NCI-H146 treated with DMSO at 0.1 percent for 48 hours (cell line): ENCODE measurements at regions not wholly inside any gene's neighbourhood (a gene's known extent, or its start where the extent isn't known, plus 50 kb on each side); places are given as distances from the start of the nearest gene placed in this dataset.

Experiments used
- DNase-seq: peaks from one replicate; lab custom pipeline; 2025; ENCODE audit not compliant: unreplicated experiment; lab: John Stamatoyannopoulos, UW

GRCh38 chr9:106727969-106728368 is 135.0 kb upstream of the ZNF462 start:
- no peak for DNase-seq

- no peak for DNase-seq
Measured at GRCh38 chr9:106728860-106729259, 134.1 kb upstream of the ZNF462 start.

GRCh38 chr9:106731910-106732309 is 131.1 kb upstream of the ZNF462 start:
- no peak for DNase-seq

GRCh38 chr9:106733828-106734380 is 129.1 kb upstream of the ZNF462 start:
- DNase-seq, result no peak

- DNase-seq, result no peak
Measured at GRCh38 chr9:106737516-106737915, 125.5 kb upstream of the ZNF462 start.

GRCh38 chr9:106738109-106738508 is 124.9 kb upstream of the ZNF462 start:
- DNase-seq, result no peak

- no peak for DNase-seq
Measured at GRCh38 chr9:106745457-106745856, 117.5 kb upstream of the ZNF462 start.

- no peak for DNase-seq
Measured at GRCh38 chr9:106745876-106746275, 117.1 kb upstream of the ZNF462 start.

GRCh38 chr9:106751681-106752080 is 111.3 kb upstream of the ZNF462 start:
- no peak for DNase-seq

- no peak for DNase-seq
Measured at GRCh38 chr9:106752581-106752980, 110.4 kb upstream of the ZNF462 start.

- DNase-seq, result no peak
Measured at GRCh38 chr9:106753155-106753671, 109.8 kb upstream of the ZNF462 start.

GRCh38 chr9:106755736-106756135 is 107.2 kb upstream of the ZNF462 start:
- no peak for DNase-seq

GRCh38 chr9:106757514-106757913 is 105.5 kb upstream of the ZNF462 start:
- no peak for DNase-seq

- no peak for DNase-seq
Measured at GRCh38 chr9:106758911-106759310, 104.1 kb upstream of the ZNF462 start.

- no peak for DNase-seq
Measured at GRCh38 chr9:106761493-106761892, 101.5 kb upstream of the ZNF462 start.

GRCh38 chr9:106766616-106767015 is 96.3 kb upstream of the ZNF462 start:
- DNase-seq, result no peak

GRCh38 chr9:106769331-106769730 is 93.6 kb upstream of the ZNF462 start:
- no peak for DNase-seq

GRCh38 chr9:106771608-106772007 is 91.4 kb upstream of the ZNF462 start:
- DNase-seq, result no peak

- no peak for DNase-seq
Measured at GRCh38 chr9:106772523-106773290, 90.3 kb upstream of the ZNF462 start.

GRCh38 chr9:106773750-106774149 is 89.2 kb upstream of the ZNF462 start:
- no peak for DNase-seq

GRCh38 chr9:106775960-106776359 is 87.0 kb upstream of the ZNF462 start:
- no peak for DNase-seq

GRCh38 chr9:106779796-106780195 is 83.2 kb upstream of the ZNF462 start:
- no peak for DNase-seq

- no peak for DNase-seq
Measured at GRCh38 chr9:106783121-106783520, 79.8 kb upstream of the ZNF462 start.
